ENCODE measurements at regions not wholly inside any gene's neighbourhood (a gene's known extent, or its start where the extent isn't known, plus 50 kb on each side); places are given as distances from the start of the nearest gene placed in this dataset.

GRCh38 chr9:81461196-81461595 lies 228.2 kb downstream of the TLE1 start:
- DNase-seq (ENCODE audit: low read depth, low spot score), result no peak
- TF ChIP-seq GATA2 (IDR thresholded peaks at IDR 0.05; ENCODE audit: insufficient read depth, insufficient read length, low read depth, low read length) (no peak), EZH2 (IDR thresholded peaks at IDR 0.05; ENCODE audit: borderline replicate concordance, low read depth, low read length, severe bottlenecking) (no peak), MYC (IDR thresholded peaks at IDR 0.05; ENCODE audit: low read depth, low read length) (no peak), CTCF (IDR thresholded peaks at IDR 0.05; ENCODE audit: extremely low read depth in 1 of 2, insufficient read depth in 1 of 2, low read depth in 1 of 2, low read length in 2 of 2) (no peak), JUN (IDR thresholded peaks at IDR 0.05; ENCODE audit: borderline replicate concordance, insufficient read depth, insufficient read length, low read depth) (no peak), POLR2A (IDR thresholded peaks at IDR 0.05; ENCODE audit: low read depth, low read length) (no peak), POLR2AphosphoS5 (IDR thresholded peaks at IDR 0.05; ENCODE audit: insufficient read depth, low read depth, low read length) (no peak), FOS (IDR thresholded peaks at IDR 0.05; ENCODE audit: borderline replicate concordance, insufficient read depth, low read length) (no peak), MAX (IDR thresholded peaks at IDR 0.05; ENCODE audit: insufficient read depth, insufficient read length) (no peak)
- FAIRE-seq, result no peak
- ChIA-PET POLR2A (no interaction called here), CTCF (no interaction called here)
- Histone ChIP-seq H3K36me3 (ENCODE audit: control insufficient read depth in 2 of 2, extremely low read depth in 1 of 2, insufficient read depth in 2 of 2, low read length in 2 of 2) (no peaks in the 10 kb centered on the region), H3K27me3 (ENCODE audit: control insufficient read depth in 2 of 2, insufficient read depth in 2 of 2, low read length in 2 of 2) (no peaks in the 10 kb centered on the region), H3K4me2 (ENCODE audit: insufficient read depth, low read length) (no peak overlapping the region), H3K9ac (replicated peaks; ENCODE audit: extremely low read depth, insufficient read depth, low read length) (no peak overlapping the region), H3K27ac (ENCODE audit: insufficient read depth, low read depth, low read length) (no peak overlapping the region), H3K79me2 (ENCODE audit: control insufficient read depth, insufficient read depth, low read length) (no peaks in the 10 kb centered on the region), H3K4me3 (replicated peaks in 1 of 3; ENCODE audit: insufficient read depth in 1 of 3, low read depth in 1 of 3, low read length in 3 of 3) (no peak overlapping the region), H3K9me1 (replicated peaks; ENCODE audit: control insufficient read depth, extremely low read depth, insufficient read depth, low read length) (no peaks in the 10 kb centered on the region), H2AFZ (ENCODE audit: low read depth, low read length) (no peak overlapping the region), H4K20me1 (replicated peaks; ENCODE audit: control insufficient read depth, extremely low read depth, insufficient read depth, low read length) (no peaks in the 10 kb centered on the region), H3K9me3 (replicated peaks; ENCODE audit: control insufficient read depth, insufficient read depth, low read length) (no peaks in the 10 kb centered on the region), H3K4me1 (ENCODE audit: control insufficient read depth, extremely low read depth, insufficient read depth, low read length) (no peaks in the 10 kb centered on the region)
- BruUV-seq (replicated peaks), result no TSS peak
- dilution Hi-C loops (cut with MboI; ENCODE audit: extremely low pct_ligation_motif_present, low sequenced_read_pairs), result no loop called here
- intact Hi-C loops (cut with micrococcal nuclease), result no loop called here
